ENCODE measurements at regions not wholly inside any gene's neighbourhood (a gene's known extent, or its start where the extent isn't known, plus 50 kb on each side); places are given as distances from the start of the nearest gene placed in this dataset.

- H3K27ac ChIP-seq = no peak overlapping the region
- TF ChIP-seq HOXA7 (CRISPR knock-in tag; IDR thresholded peaks at IDR 0.05) (no peak), KDM1A (IDR thresholded peaks at IDR 0.05; ENCODE audit: low read depth) (no peak), SREBF2 (IDR thresholded peaks at IDR 0.05) (no peak), NFE2L2 (conservative IDR thresholded peaks at IDR 0.05; ENCODE audit: low read length) (no peak), RAD21 (conservative IDR thresholded peaks at IDR 0.05 in 1 of 2, IDR thresholded peaks at IDR 0.05 in 1 of 2) (no peak), NPAS2 (CRISPR knock-in tag; IDR thresholded peaks at IDR 0.05; ENCODE audit: borderline replicate concordance) (no peak), MAX (IDR thresholded peaks at IDR 0.05) (no peak), HOXB13 (CRISPR knock-in tag; IDR thresholded peaks at IDR 0.05; ENCODE audit: low read depth) (no peak), RARB (CRISPR knock-in tag; IDR thresholded peaks at IDR 0.05) (no peak), MAFK (IDR thresholded peaks at IDR 0.05; ENCODE audit: partially characterized antibody) (no peak), POLR2A (IDR thresholded peaks at IDR 0.05; ENCODE audit: low read length) (no peak), NR3C1 (IDR thresholded peaks at IDR 0.05) (no peak), ZC3H11A (IDR thresholded peaks at IDR 0.05) (no peak), HES2 (IDR thresholded peaks at IDR 0.05) (no peak)
- TF ChIP-seq, protein P1, sequence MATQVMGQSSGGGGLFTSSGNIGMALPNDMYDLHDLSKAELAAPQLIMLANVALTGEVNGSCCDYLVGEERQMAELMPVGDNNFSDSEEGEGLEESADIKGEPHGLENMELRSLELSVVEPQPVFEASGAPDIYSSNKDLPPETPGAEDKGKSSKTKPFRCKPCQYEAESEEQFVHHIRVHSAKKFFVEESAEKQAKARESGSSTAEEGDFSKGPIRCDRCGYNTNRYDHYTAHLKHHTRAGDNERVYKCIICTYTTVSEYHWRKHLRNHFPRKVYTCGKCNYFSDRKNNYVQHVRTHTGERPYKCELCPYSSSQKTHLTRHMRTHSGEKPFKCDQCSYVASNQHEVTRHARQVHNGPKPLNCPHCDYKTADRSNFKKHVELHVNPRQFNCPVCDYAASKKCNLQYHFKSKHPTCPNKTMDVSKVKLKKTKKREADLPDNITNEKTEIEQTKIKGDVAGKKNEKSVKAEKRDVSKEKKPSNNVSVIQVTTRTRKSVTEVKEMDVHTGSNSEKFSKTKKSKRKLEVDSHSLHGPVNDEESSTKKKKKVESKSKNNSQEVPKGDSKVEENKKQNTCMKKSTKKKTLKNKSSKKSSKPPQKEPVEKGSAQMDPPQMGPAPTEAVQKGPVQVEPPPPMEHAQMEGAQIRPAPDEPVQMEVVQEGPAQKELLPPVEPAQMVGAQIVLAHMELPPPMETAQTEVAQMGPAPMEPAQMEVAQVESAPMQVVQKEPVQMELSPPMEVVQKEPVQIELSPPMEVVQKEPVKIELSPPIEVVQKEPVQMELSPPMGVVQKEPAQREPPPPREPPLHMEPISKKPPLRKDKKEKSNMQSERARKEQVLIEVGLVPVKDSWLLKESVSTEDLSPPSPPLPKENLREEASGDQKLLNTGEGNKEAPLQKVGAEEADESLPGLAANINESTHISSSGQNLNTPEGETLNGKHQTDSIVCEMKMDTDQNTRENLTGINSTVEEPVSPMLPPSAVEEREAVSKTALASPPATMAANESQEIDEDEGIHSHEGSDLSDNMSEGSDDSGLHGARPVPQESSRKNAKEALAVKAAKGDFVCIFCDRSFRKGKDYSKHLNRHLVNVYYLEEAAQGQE (IDR thresholded peaks at IDR 0.05) = no peak
- H3K9me3 ChIP-seq = no peaks in the 10 kb centered on the region
- ChIA-PET CTCF (no interaction called here), POLR2A (no interaction called here)
- 10% methylated on average over 7 of the region's 7 CpGs for WGBS (ENCODE audit: missing lambda C conversion rate)
- FAIRE-seq (no peak), ATAC-seq (no peak), DNase-seq (ENCODE audit: low read depth in 1 of 2, low spot score in 1 of 2) (no peak)
- no peaks in the 10 kb centered on the region for H3K4me1 ChIP-seq
- H3K4me2 ChIP-seq = no peak overlapping the region
- H3K4me3 ChIP-seq = no peak overlapping the region
Measured at GRCh38 chr10:107418085-107418806, 253.7 kb upstream of the SORCS1 start.

- FAIRE-seq (no peak), DNase-seq (ENCODE audit: low read depth in 1 of 2, low spot score in 1 of 2) (no peak), ATAC-seq (no peak)
- Histone ChIP-seq H3K9me3 (no peaks in the 10 kb centered on the region), H3K4me3 (no peak overlapping the region), H3K27ac (no peak overlapping the region), H3K4me1 (no peaks in the 10 kb centered on the region), H3K4me2 (no peak overlapping the region)
- ChIA-PET POLR2A (no interaction called here), CTCF (no interaction called here)
- TF ChIP-seq RCOR1 (IDR thresholded peaks at IDR 0.05; ENCODE audit: low read depth, low read length) = no peak
- TF ChIP-seq CHD2 (IDR thresholded peaks at IDR 0.05; ENCODE audit: low read length, partially characterized antibody) = no peak
- no peak for TF ChIP-seq GATA3 (IDR thresholded peaks at IDR 0.05; ENCODE audit: borderline replicate concordance)
- no peak for TF ChIP-seq EHF (CRISPR knock-in tag; IDR thresholded peaks at IDR 0.05)
- no peak for TF ChIP-seq POLR2AphosphoS2 (conservative IDR thresholded peaks at IDR 0.05; ENCODE audit: low read length)
- no peak for TF ChIP-seq ZC3H11A (IDR thresholded peaks at IDR 0.05)
- no peak for TF ChIP-seq RNF2 (IDR thresholded peaks at IDR 0.05; ENCODE audit: borderline replicate concordance, low read depth)
- no peak for TF ChIP-seq JUN (IDR thresholded peaks at IDR 0.05)
- TF ChIP-seq NR3C1 (IDR thresholded peaks at IDR 0.05) = no peak
- no peak for TF ChIP-seq BHLHE40 (IDR thresholded peaks at IDR 0.05; ENCODE audit: low read depth, low read length)
- no peak for TF ChIP-seq PHF8 (IDR thresholded peaks at IDR 0.05; ENCODE audit: borderline replicate concordance, low read depth)
- no peak for TF ChIP-seq HEYL (CRISPR knock-in tag; IDR thresholded peaks at IDR 0.05)
- no peak for TF ChIP-seq KDM1A (IDR thresholded peaks at IDR 0.05; ENCODE audit: low read depth)
- TF ChIP-seq, protein P2, sequence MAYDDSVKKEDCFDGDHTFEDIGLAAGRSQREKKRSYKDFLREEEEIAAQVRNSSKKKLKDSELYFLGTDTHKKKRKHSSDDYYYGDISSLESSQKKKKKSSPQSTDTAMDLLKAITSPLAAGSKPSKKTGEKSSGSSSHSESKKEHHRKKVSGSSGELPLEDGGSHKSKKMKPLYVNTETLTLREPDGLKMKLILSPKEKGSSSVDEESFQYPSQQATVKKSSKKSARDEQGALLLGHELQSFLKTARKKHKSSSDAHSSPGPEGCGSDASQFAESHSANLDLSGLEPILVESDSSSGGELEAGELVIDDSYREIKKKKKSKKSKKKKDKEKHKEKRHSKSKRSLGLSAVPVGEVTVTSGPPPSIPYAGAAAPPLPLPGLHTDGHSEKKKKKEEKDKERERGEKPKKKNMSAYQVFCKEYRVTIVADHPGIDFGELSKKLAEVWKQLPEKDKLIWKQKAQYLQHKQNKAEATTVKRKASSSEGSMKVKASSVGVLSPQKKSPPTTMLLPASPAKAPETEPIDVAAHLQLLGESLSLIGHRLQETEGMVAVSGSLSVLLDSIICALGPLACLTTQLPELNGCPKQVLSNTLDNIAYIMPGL (CRISPR knock-in tag; IDR thresholded peaks at IDR 0.05; ENCODE audit: borderline replicate concordance) = no peak
- TF ChIP-seq EP300 (IDR thresholded peaks at IDR 0.05) = no peak
- no peak for TF ChIP-seq HDAC2 (IDR thresholded peaks at IDR 0.05)
- TF ChIP-seq FOXS1 (CRISPR knock-in tag; IDR thresholded peaks at IDR 0.05) = no peak
- no peak for TF ChIP-seq ATOH8 (CRISPR knock-in tag; IDR thresholded peaks at IDR 0.05; ENCODE audit: low read depth)
- WGBS (ENCODE audit: missing lambda C conversion rate) = 12% methylated on average over 2 of the region's 2 CpGs
Measured at GRCh38 chr10:107417446-107417845, 252.9 kb upstream of the SORCS1 start.
